IMR-90 (cell line): ENCODE measurements at regions not wholly inside any gene's neighbourhood (a gene's known extent, or its start where the extent isn't known, plus 50 kb on each side); places are given as distances from the start of the nearest gene placed in this dataset.

Experiments
- BHLHE40 ChIP-seq: fragments of 150-350 bp; IDR thresholded peaks from 2 replicates; pipeline ENCODE4 v1.6.1; 2016; ENCODE audit warnings: mild to moderate bottlenecking, low read depth, low read length
- CEBPB ChIP-seq: IDR thresholded peaks from 2 replicates; pipeline ENCODE4 v1.6.1; 2012; ENCODE audit warnings: low read depth, low read length, improper control_type of control experiment
- CHD1 ChIP-seq: IDR thresholded peaks from 2 replicates; pipeline ENCODE4 v1.6.1; 2012; ENCODE audit warnings: low read depth, low read length, improper control_type of control experiment
- CTCF ChIP-seq: conservative IDR thresholded peaks from 2 replicates; pipeline ENCODE4 v1.5.1; 2012; ENCODE audit warnings: mild to moderate bottlenecking, low read depth, low read length, improper control_type of control experiment
- ELK1 ChIP-seq: fragments of 150-350 bp; IDR thresholded peaks from 2 replicates; pipeline ENCODE4 v1.6.1; 2016; ENCODE audit warnings: low read depth, mild to moderate bottlenecking, low read length, moderate library complexity, borderline replicate concordance
- FOS ChIP-seq: fragments of 150-350 bp; IDR thresholded peaks from 2 replicates; pipeline ENCODE4 v1.6.1; 2016; ENCODE audit warnings: low read depth, low read length
- MAFK ChIP-seq: IDR thresholded peaks from 2 replicates; pipeline ENCODE4 v1.6.1; 2012; ENCODE audit warnings: low read depth, low read length, improper control_type of control experiment
- MXI1 ChIP-seq: IDR thresholded peaks from 2 replicates; pipeline ENCODE4 v1.6.1; 2012; ENCODE audit warnings: low read depth, mild to moderate bottlenecking, low read length, moderate library complexity, borderline replicate concordance
- NFE2L2 ChIP-seq: fragments of 150-350 bp; IDR thresholded peaks from 2 replicates; pipeline ENCODE4 v1.6.1; 2016; ENCODE audit warnings: low read depth, mild to moderate bottlenecking, low read length
- POLR2A ChIP-seq: IDR thresholded peaks from 2 replicates; pipeline ENCODE4 v1.6.1; 2012; ENCODE audit warnings: mild to moderate bottlenecking, low read depth, low read length
- RAD21 ChIP-seq: IDR thresholded peaks from 2 replicates; pipeline ENCODE4 v1.6.1; 2012; ENCODE audit warnings: low read length, improper control_type of control experiment
- RFX5 ChIP-seq: IDR thresholded peaks from 2 replicates; pipeline ENCODE4 v1.8.0; 2012; ENCODE audit warnings: low read depth, mild to moderate bottlenecking, low read length, moderate library complexity
- USF2 ChIP-seq: fragments of 150-350 bp; IDR thresholded peaks from 2 replicates; pipeline ENCODE4 v1.6.1; 2017; ENCODE audit warnings: mild to moderate bottlenecking, antibody characterized with exemption, low read length, low read depth

- TF ChIP-seq RAD21 (no peak), POLR2A (no peak), CTCF (no peak), CHD1 (no peak), USF2 (no peak), CEBPB (no peak), BHLHE40 (no peak), MXI1 (no peak), MAFK (no peak), ELK1 (no peak), RFX5 (no peak), FOS (no peak), NFE2L2 (no peak)
Measured at GRCh38 chr1:68820151-68820550, 323.3 kb upstream of the DEPDC1 start.
